ENCODE measurements at regions not wholly inside any gene's neighbourhood (a gene's known extent, or its start where the extent isn't known, plus 50 kb on each side); places are given as distances from the start of the nearest gene placed in this dataset.

DNA sequence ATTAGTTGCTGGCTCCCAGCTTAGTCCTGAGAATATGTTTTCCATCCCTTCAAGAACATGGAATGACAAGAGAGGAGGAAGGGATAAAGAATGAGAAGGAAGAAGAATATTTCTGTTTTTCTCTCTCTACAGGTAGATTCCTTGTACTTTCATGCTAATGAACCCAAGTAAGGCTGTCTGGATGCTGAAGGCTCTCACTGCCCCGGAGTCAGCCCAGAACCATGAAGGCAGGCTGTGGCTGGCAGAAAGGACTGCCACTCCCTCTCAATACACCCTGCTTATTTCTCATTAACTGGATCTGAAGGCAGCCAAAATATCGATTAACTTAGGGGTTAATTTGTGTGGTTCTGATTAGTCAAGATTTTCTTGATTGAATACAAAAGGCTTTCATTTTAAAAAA, 93.1 kb upstream of the NPAS2 start:
- no peak overlapping the region for H3K27ac ChIP-seq (replicated peaks; ENCODE audit: low read length)
- no peaks in the 10 kb centered on the region for H3K79me1 ChIP-seq (ENCODE audit: low read depth, low read length)
- no peak overlapping the region for H3K14ac ChIP-seq (ENCODE audit: low read length)
- no peak overlapping the region for H2BK120ac ChIP-seq (ENCODE audit: low read depth, low read length)
- no peak overlapping the region for H3K23ac ChIP-seq (ENCODE audit: low read depth, low read length, poor library complexity)
- DNase-seq (ENCODE audit: low spot score), result no peak
- no peak overlapping the region for H3K4me2 ChIP-seq (ENCODE audit: insufficient read depth, low read length, poor library complexity, severe bottlenecking)
- H3K4me3 ChIP-seq (ENCODE audit: low read length in 2 of 2), result no peak overlapping the region
- no peaks in the 10 kb centered on the region for H3K9me3 ChIP-seq (replicated peaks in 1 of 2; ENCODE audit: control insufficient read depth in 2 of 2, insufficient read depth in 1 of 2, low read depth in 1 of 2, low read length in 2 of 2)
- no peak overlapping the region for H2BK15ac ChIP-seq (ENCODE audit: low read length)
- H3K9ac ChIP-seq (ENCODE audit: low read depth, low read length, poor library complexity), result no peak overlapping the region
- H2AFZ ChIP-seq (ENCODE audit: low read length), result no peak overlapping the region
- H3K27me3 ChIP-seq (ENCODE audit: control insufficient read depth in 3 of 3, insufficient read depth in 3 of 3, low read depth in 1 of 3, low read length in 3 of 3), result no peaks in the 10 kb centered on the region
- H2BK12ac ChIP-seq (ENCODE audit: low read length), result no peak overlapping the region
- no peak overlapping the region for H2BK5ac ChIP-seq (ENCODE audit: low read length)
- H3K36me3 ChIP-seq (replicated peaks in 1 of 2; ENCODE audit: control insufficient read depth in 2 of 2, insufficient read depth in 2 of 2, low read length in 2 of 2), result no peaks in the 10 kb centered on the region
- peaks cover 0 to 2% of the 10 kb centered on the region in 2 donors for H3K4me1 ChIP-seq (ENCODE audit: control insufficient read depth in 2 of 2, insufficient read depth in 1 of 2, low read depth in 1 of 2, low read length in 2 of 2)
- H3K18ac ChIP-seq (ENCODE audit: low read length), result no peak overlapping the region
- no CpG with 5 or more reads among the region's 2 CpGs for WGBS, 2 donors (ENCODE audit: extremely low coverage in 2 of 2, insufficient read length in 2 of 2, insufficient replicate concordance in 1 of 2)
- H2AK5ac ChIP-seq (ENCODE audit: low read depth, low read length), result no peak overlapping the region
- no peak overlapping the region for H4K8ac ChIP-seq (ENCODE audit: low read depth, low read length)
- no peak overlapping the region for H3K4ac ChIP-seq (ENCODE audit: low read length)
- no peak overlapping the region for H4K91ac ChIP-seq (ENCODE audit: low read depth, low read length, poor library complexity)

DNA sequence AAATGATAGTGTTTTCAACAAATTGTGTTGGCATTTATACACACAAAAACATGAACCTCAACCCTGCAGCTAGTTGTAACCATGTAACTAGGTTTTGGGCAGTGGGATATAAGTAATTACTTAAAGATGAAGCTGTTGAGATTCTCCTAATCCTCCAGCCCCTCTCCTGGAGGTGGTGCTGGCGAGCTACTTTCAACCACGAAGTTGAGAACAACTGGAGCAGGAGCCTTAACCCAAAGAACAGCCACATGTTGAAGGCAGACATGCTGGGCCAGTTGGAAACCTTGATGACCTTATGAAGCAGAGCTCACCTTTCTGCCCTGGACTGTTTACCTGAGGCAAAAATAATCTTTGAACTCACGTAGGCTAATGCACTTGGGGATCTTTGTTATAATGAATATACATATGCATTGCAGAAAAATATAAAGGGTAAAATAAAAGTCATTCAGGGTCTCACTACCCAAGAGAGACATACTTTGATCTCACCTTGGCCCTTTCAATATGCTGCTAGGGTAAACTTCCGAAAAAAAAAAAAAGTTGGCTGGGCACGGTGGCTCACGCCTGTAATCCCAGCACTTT, 89.6 kb upstream of the NPAS2 start:
- no peak overlapping the region for H3K18ac ChIP-seq (ENCODE audit: low read length)
- H2BK120ac ChIP-seq (ENCODE audit: low read depth, low read length), result no peak overlapping the region
- no peak overlapping the region for H2AK5ac ChIP-seq (ENCODE audit: low read depth, low read length)
- no peaks in the 10 kb centered on the region for H3K36me3 ChIP-seq (replicated peaks in 1 of 2; ENCODE audit: control insufficient read depth in 2 of 2, insufficient read depth in 2 of 2, low read length in 2 of 2)
- H3K4me1 ChIP-seq (ENCODE audit: control insufficient read depth in 2 of 2, insufficient read depth in 1 of 2, low read depth in 1 of 2, low read length in 2 of 2), result peaks cover 8 to 10% of the 10 kb centered on the region in 2 donors
- no peak overlapping the region for H2AFZ ChIP-seq (ENCODE audit: low read length)
- DNase-seq (ENCODE audit: low spot score), result no peak
- no peak overlapping the region for H3K4me3 ChIP-seq (ENCODE audit: low read length in 2 of 2)
- no peak overlapping the region for H3K4me2 ChIP-seq (ENCODE audit: insufficient read depth, low read length, poor library complexity, severe bottlenecking)
- WGBS, 2 donors (ENCODE audit: extremely low coverage in 2 of 2, insufficient read length in 2 of 2, insufficient replicate concordance in 1 of 2), result no CpG with 5 or more reads among the region's 6 CpGs
- H3K9me3 ChIP-seq (replicated peaks in 1 of 2; ENCODE audit: control insufficient read depth in 2 of 2, insufficient read depth in 1 of 2, low read depth in 1 of 2, low read length in 2 of 2), result no peaks in the 10 kb centered on the region
- no peak overlapping the region for H4K91ac ChIP-seq (ENCODE audit: low read depth, low read length, poor library complexity)
- H2BK15ac ChIP-seq (ENCODE audit: low read length), result no peak overlapping the region
- H2BK12ac ChIP-seq (ENCODE audit: low read length), result no peak overlapping the region
- H3K4ac ChIP-seq (ENCODE audit: low read length), result no peak overlapping the region
- no peak overlapping the region for H4K8ac ChIP-seq (ENCODE audit: low read depth, low read length)
- no peaks in the 10 kb centered on the region for H3K79me1 ChIP-seq (ENCODE audit: low read depth, low read length)
- no peak overlapping the region for H3K23ac ChIP-seq (ENCODE audit: low read depth, low read length, poor library complexity)
- H3K14ac ChIP-seq (ENCODE audit: low read length), result no peak overlapping the region
- no peaks in the 10 kb centered on the region for H3K27me3 ChIP-seq (ENCODE audit: control insufficient read depth in 3 of 3, insufficient read depth in 3 of 3, low read depth in 1 of 3, low read length in 3 of 3)
- H2BK5ac ChIP-seq (ENCODE audit: low read length), result no peak overlapping the region
- H3K9ac ChIP-seq (ENCODE audit: low read depth, low read length, poor library complexity), result no peak overlapping the region
- H3K27ac ChIP-seq (replicated peaks; ENCODE audit: low read length), result no peak overlapping the region

DNA sequence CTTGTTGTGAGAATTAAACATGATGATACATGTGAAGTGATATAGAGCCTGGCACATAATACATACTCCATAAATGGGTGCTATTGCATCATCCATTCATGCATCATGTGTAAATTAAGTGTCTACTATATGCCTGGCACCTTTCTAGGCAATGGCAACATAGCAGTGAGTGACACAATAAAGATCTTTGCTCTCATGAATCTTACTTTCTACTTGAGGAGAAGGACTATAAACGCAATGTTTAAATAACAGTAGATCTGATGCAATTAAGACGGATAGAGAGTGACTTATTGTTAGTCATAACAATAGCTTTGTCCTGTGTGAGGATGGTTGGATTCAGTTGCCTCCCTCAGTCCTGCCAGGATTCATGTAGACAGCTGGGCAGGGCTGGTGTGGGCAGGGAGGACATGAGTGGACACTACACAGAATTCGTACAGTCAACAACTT, 88.4 kb upstream of the NPAS2 start:
- H3K9me3 ChIP-seq (replicated peaks in 1 of 2; ENCODE audit: control insufficient read depth in 2 of 2, insufficient read depth in 1 of 2, low read depth in 1 of 2, low read length in 2 of 2), result no peaks in the 10 kb centered on the region
- H2AK5ac ChIP-seq (ENCODE audit: low read depth, low read length), result no peak overlapping the region
- no peak overlapping the region for H2BK5ac ChIP-seq (ENCODE audit: low read length)
- no peak overlapping the region for H3K4ac ChIP-seq (ENCODE audit: low read length)
- peak overlapping the region; percentile 2 for H3K9ac ChIP-seq (ENCODE audit: low read depth, low read length, poor library complexity)
- H3K36me3 ChIP-seq (replicated peaks in 1 of 2; ENCODE audit: control insufficient read depth in 2 of 2, insufficient read depth in 2 of 2, low read length in 2 of 2), result no peaks in the 10 kb centered on the region
- H2AFZ ChIP-seq (ENCODE audit: low read length), result no peak overlapping the region
- no peaks in the 10 kb centered on the region for H3K27me3 ChIP-seq (ENCODE audit: control insufficient read depth in 3 of 3, insufficient read depth in 3 of 3, low read depth in 1 of 3, low read length in 3 of 3)
- H3K4me3 ChIP-seq (ENCODE audit: low read length in 2 of 2), result no peak overlapping the region
- H3K79me1 ChIP-seq (ENCODE audit: low read depth, low read length), result no peaks in the 10 kb centered on the region
- H3K14ac ChIP-seq (ENCODE audit: low read length), result no peak overlapping the region
- H2BK120ac ChIP-seq (ENCODE audit: low read depth, low read length), result no peak overlapping the region
- peaks cover 8 to 12% of the 10 kb centered on the region in 2 donors for H3K4me1 ChIP-seq (ENCODE audit: control insufficient read depth in 2 of 2, insufficient read depth in 1 of 2, low read depth in 1 of 2, low read length in 2 of 2)
- no peak overlapping the region for H4K91ac ChIP-seq (ENCODE audit: low read depth, low read length, poor library complexity)
- H3K18ac ChIP-seq (ENCODE audit: low read length), result no peak overlapping the region
- no peak overlapping the region for H4K8ac ChIP-seq (ENCODE audit: low read depth, low read length)
- no peak for DNase-seq (ENCODE audit: low spot score)
- no CpG with 5 or more reads among the region's 3 CpGs for WGBS, 2 donors (ENCODE audit: extremely low coverage in 2 of 2, insufficient read length in 2 of 2, insufficient replicate concordance in 1 of 2)
- H3K4me2 ChIP-seq (ENCODE audit: insufficient read depth, low read length, poor library complexity, severe bottlenecking), result no peak overlapping the region
- no peak overlapping the region for H2BK15ac ChIP-seq (ENCODE audit: low read length)
- H3K27ac ChIP-seq (replicated peaks; ENCODE audit: low read length), result no peak overlapping the region
- H3K23ac ChIP-seq (ENCODE audit: low read depth, low read length, poor library complexity), result no peak overlapping the region
- peak overlapping the region; percentile 33 for H2BK12ac ChIP-seq (ENCODE audit: low read length)

DNA sequence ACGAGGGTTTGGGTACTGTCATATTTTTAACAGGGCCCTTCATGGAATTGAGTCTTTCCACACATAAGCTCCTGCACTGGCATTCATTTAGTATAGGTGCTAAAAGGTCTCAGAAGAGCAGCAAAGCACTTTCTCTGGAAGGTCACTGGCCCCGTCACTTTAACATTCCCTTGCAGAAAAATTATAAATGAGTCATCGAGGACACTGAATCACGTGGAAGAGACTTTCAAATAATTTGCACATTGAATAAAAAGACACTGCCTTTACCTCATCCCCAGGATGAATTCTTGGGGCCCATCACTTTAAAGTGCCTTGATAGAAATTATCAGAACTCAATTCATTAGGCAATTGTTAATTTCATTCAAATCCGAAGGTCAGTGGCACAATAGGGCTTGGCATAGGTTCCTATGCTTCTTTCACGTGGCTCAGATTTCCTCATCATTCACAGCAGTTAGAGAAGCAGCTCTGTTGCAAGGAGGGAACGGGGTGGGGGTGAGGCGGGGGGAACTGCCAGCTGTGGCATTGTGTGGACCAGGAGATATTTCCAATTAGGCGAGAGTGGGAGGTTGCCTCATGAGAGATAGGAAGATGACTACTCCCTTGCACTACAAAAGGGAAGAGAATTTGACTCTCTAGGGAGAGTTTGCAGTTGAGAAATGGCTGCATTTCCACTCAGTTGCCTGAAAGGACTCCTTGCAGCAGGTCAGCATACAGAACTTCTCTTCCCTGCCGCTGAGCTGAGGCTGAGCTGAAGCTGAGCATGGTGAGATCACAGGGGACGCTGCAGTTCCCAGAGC, 86.3 kb upstream of the NPAS2 start:
- H3K9me3 ChIP-seq (replicated peaks in 1 of 2; ENCODE audit: control insufficient read depth in 2 of 2, insufficient read depth in 1 of 2, low read depth in 1 of 2, low read length in 2 of 2), result no peaks in the 10 kb centered on the region
- peaks cover 8 to 14% of the 10 kb centered on the region in 2 donors for H3K4me1 ChIP-seq (ENCODE audit: control insufficient read depth in 2 of 2, insufficient read depth in 1 of 2, low read depth in 1 of 2, low read length in 2 of 2)
- no peaks in the 10 kb centered on the region for H3K79me1 ChIP-seq (ENCODE audit: low read depth, low read length)
- no peak overlapping the region for H3K23ac ChIP-seq (ENCODE audit: low read depth, low read length, poor library complexity)
- H2BK15ac ChIP-seq (ENCODE audit: low read length), result no peak overlapping the region
- H3K18ac ChIP-seq (ENCODE audit: low read length), result no peak overlapping the region
- H2BK5ac ChIP-seq (ENCODE audit: low read length), result no peak overlapping the region
- no CpG with 5 or more reads among the region's 11 CpGs for WGBS, 2 donors (ENCODE audit: extremely low coverage in 2 of 2, insufficient read length in 2 of 2, insufficient replicate concordance in 1 of 2)
- no peak overlapping the region for H3K14ac ChIP-seq (ENCODE audit: low read length)
- H3K36me3 ChIP-seq (replicated peaks in 1 of 2; ENCODE audit: control insufficient read depth in 2 of 2, insufficient read depth in 2 of 2, low read length in 2 of 2), result no peaks in the 10 kb centered on the region
- DNase-seq (ENCODE audit: low spot score), result peak; percentile 35
- peak overlapping the region; percentile 62 for H2AFZ ChIP-seq (ENCODE audit: low read length)
- H3K9ac ChIP-seq (ENCODE audit: low read depth, low read length, poor library complexity), result no peak overlapping the region
- no peak overlapping the region for H3K4me3 ChIP-seq (ENCODE audit: low read length in 2 of 2)
- H2AK5ac ChIP-seq (ENCODE audit: low read depth, low read length), result no peak overlapping the region
- H2BK12ac ChIP-seq (ENCODE audit: low read length), result no peak overlapping the region
- no peak overlapping the region for H3K4ac ChIP-seq (ENCODE audit: low read length)
- H2BK120ac ChIP-seq (ENCODE audit: low read depth, low read length), result no peak overlapping the region
- peak overlapping the region; percentile 81 for H3K27ac ChIP-seq (replicated peaks; ENCODE audit: low read length)
- H4K91ac ChIP-seq (ENCODE audit: low read depth, low read length, poor library complexity), result no peak overlapping the region
- no peak overlapping the region for H3K4me2 ChIP-seq (ENCODE audit: insufficient read depth, low read length, poor library complexity, severe bottlenecking)
- H3K27me3 ChIP-seq (ENCODE audit: control insufficient read depth in 3 of 3, insufficient read depth in 3 of 3, low read depth in 1 of 3, low read length in 3 of 3), result no peaks in the 10 kb centered on the region
- H4K8ac ChIP-seq (ENCODE audit: low read depth, low read length), result no peak overlapping the region

All from neuronal stem cell (in vitro differentiated cells).